Testis (tissue), 2 donors: ENCODE measurements at regions not wholly inside any gene's neighbourhood (a gene's known extent, or its start where the extent isn't known, plus 50 kb on each side); places are given as distances from the start of the nearest gene placed in this dataset.

Experiments used
- POLR2A ChIP-seq: fragments of 450-650 bp; IDR thresholded peaks from one replicate; pipeline ENCODE4 v1.6.1; 2017; ENCODE audit warnings: antibody characterized with exemption, mild to moderate bottlenecking, moderate library complexity
- TF ChIP-seq, protein P1 (sequence below), 3 experiments: fragments of 450-650 bp in 2 of 3; fragments of 200-600 bp in 1 of 3; sonication (generic) in 1 of 3; IDR thresholded peaks; one replicate each; pipeline ENCODE4 v1.5.1; 2016 to 2019; ENCODE audit warnings: antibody characterized with exemption in 3 of 3, mild to moderate bottlenecking in 2 of 3, moderate library complexity in 1 of 3

DNA sequence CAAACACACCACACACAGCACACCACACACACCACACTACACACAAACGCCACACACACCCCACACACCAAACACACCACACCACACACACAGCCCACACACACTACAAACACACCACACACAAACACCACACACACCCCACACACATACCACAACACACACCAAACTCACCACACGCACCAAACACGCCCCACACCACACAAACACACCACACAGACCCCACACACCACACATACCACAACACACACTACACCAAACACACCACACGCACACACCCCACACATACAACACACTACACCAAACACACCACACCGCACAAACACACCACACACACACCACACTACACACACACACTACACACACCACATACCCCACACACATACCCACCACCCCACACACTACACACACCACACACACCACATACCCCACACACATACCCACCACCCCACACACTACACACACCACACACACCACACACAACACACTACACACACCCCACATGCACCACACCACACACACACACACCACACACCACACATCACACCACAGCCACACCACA is 151.2 kb downstream of the ERCC6L2 start:
- TF ChIP-seq, protein P1, sequence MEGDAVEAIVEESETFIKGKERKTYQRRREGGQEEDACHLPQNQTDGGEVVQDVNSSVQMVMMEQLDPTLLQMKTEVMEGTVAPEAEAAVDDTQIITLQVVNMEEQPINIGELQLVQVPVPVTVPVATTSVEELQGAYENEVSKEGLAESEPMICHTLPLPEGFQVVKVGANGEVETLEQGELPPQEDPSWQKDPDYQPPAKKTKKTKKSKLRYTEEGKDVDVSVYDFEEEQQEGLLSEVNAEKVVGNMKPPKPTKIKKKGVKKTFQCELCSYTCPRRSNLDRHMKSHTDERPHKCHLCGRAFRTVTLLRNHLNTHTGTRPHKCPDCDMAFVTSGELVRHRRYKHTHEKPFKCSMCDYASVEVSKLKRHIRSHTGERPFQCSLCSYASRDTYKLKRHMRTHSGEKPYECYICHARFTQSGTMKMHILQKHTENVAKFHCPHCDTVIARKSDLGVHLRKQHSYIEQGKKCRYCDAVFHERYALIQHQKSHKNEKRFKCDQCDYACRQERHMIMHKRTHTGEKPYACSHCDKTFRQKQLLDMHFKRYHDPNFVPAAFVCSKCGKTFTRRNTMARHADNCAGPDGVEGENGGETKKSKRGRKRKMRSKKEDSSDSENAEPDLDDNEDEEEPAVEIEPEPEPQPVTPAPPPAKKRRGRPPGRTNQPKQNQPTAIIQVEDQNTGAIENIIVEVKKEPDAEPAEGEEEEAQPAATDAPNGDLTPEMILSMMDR (IDR thresholded peaks at IDR 0.05) = no peak
- TF ChIP-seq POLR2A = no peak
